Astrocyte (in vitro differentiated cells and primary cell): ENCODE measurements at regions not wholly inside any gene's neighbourhood (a gene's known extent, or its start where the extent isn't known, plus 50 kb on each side); places are given as distances from the start of the nearest gene placed in this dataset.

Experiments
- EZH2 ChIP-seq: IDR thresholded peaks from 2 replicates; pipeline ENCODE4 v1.6.1; 2012; ENCODE audit warnings: mild to moderate bottlenecking, low read length, inconsistent platforms; ENCODE audit not compliant: insufficient read depth
- TF ChIP-seq, protein P1 (sequence below): IDR thresholded peaks from 2 replicates; pipeline ENCODE4 v1.5.1; 2011; ENCODE audit warnings: low read depth, mild to moderate bottlenecking, inconsistent platforms, low read length, moderate library complexity; ENCODE audit not compliant: insufficient read depth

DNA sequence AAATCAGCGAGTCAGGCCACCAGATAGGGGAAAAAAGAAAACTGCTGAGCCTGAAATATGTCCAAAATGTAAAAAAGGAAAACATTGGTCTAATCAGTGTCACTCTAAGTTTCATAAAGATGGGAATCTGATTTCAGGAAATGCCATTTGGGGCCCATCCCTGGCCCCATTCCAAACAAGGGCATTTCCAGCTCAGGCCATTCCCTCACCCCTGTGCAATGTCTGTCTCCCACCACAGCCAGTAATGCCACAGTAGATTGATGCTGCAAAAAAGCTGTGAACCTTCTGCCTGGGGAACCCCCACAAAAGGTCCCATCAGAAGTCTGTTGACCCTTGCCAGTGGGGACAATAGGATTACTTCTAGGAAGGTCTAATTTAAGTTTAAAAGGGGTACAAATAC, 199.6 kb downstream of the YTHDC2 start:
- TF ChIP-seq, protein P1, sequence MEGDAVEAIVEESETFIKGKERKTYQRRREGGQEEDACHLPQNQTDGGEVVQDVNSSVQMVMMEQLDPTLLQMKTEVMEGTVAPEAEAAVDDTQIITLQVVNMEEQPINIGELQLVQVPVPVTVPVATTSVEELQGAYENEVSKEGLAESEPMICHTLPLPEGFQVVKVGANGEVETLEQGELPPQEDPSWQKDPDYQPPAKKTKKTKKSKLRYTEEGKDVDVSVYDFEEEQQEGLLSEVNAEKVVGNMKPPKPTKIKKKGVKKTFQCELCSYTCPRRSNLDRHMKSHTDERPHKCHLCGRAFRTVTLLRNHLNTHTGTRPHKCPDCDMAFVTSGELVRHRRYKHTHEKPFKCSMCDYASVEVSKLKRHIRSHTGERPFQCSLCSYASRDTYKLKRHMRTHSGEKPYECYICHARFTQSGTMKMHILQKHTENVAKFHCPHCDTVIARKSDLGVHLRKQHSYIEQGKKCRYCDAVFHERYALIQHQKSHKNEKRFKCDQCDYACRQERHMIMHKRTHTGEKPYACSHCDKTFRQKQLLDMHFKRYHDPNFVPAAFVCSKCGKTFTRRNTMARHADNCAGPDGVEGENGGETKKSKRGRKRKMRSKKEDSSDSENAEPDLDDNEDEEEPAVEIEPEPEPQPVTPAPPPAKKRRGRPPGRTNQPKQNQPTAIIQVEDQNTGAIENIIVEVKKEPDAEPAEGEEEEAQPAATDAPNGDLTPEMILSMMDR, result no peak
- TF ChIP-seq EZH2, result no peak
